ENCODE measurements at regions not wholly inside any gene's neighbourhood (a gene's known extent, or its start where the extent isn't known, plus 50 kb on each side); places are given as distances from the start of the nearest gene placed in this dataset.

DNA sequence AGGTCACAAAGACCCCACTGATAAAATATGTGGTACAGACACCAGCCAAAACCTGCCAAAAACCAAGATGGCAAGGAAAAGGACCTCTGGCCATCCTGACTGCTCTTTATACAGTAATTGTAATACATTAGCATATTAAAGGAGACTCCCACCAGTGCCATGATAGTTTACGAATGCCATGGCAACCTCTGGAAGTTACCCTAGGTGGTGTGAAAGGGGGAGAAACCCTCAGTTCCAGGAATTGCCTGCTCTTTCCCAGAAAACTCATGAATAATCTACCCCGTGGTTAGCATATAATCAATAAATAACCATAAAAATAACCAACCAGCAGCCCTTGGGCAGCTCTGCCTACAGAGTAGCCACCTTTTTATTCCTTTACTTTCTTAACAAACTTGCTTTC lies 129.8 kb upstream of the EPB41L3 start:
- DNase-seq = no peak
- intact Hi-C loops (cut with DNase I) = no loop called here
- ATAC-seq = no peak
- Histone ChIP-seq H3K36me3 (no peaks in the 10 kb centered on the region), H3K4me1 (no peaks in the 10 kb centered on the region), H3K27me3 (no peaks in the 10 kb centered on the region), H3K27ac (no peak overlapping the region), H3K4me3 (no peak overlapping the region), H3K9me3 (no peaks in the 10 kb centered on the region)
- TF ChIP-seq CTCF (IDR thresholded peaks at IDR 0.05) = no peak

- intact Hi-C loops (cut with DNase I) = no loop called here
- Histone ChIP-seq H3K27ac (no peak overlapping the region), H3K36me3 (no peaks in the 10 kb centered on the region), H3K27me3 (no peaks in the 10 kb centered on the region), H3K9me3 (no peaks in the 10 kb centered on the region), H3K4me3 (no peak overlapping the region), H3K4me1 (no peaks in the 10 kb centered on the region)
- DNase-seq (no peak), ATAC-seq (no peak)
- TF ChIP-seq CTCF (IDR thresholded peaks at IDR 0.05) = no peak
Observed at GRCh38 chr18:5669585-5669984, 125.8 kb upstream of the EPB41L3 start.

- no peak for TF ChIP-seq CTCF (IDR thresholded peaks at IDR 0.05)
- Histone ChIP-seq H3K9me3 (no peaks in the 10 kb centered on the region), H3K4me1 (no peaks in the 10 kb centered on the region), H3K27ac (no peak overlapping the region), H3K36me3 (no peaks in the 10 kb centered on the region), H3K4me3 (no peak overlapping the region), H3K27me3 (no peaks in the 10 kb centered on the region)
- intact Hi-C loops (cut with DNase I) = no loop called here
- no peak for DNase-seq
- peak; percentile 11 for ATAC-seq
Observed at GRCh38 chr18:5668087-5668715, 124.4 kb upstream of the EPB41L3 start.

DNA sequence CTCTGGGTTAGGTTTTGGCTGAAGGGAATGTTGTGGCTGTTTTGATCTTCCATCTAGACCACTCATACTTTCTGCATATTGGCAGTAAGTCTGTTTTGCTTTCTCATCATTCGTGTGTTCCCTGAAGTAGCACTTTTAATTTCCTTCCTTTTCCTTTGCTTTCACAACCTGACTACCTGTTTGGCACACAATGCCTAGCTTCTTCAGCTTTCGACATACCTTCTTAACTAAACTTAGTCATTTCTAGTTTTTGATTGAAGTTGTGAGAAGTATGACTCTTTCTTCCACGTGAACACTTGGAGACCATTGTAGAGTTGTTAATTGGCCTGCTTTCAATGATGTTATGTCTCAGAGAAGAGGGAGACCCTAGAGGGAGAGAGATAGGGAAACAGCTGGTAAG lies 123.6 kb upstream of the EPB41L3 start:
- Histone ChIP-seq H3K4me1 (no peaks in the 10 kb centered on the region), H3K27me3 (no peaks in the 10 kb centered on the region), H3K4me3 (no peak overlapping the region), H3K9me3 (no peaks in the 10 kb centered on the region), H3K36me3 (no peaks in the 10 kb centered on the region), H3K27ac (no peak overlapping the region)
- DNase-seq (no peak), ATAC-seq (peak; percentile 48)
- intact Hi-C loops (cut with DNase I) = no loop called here
- no peak for TF ChIP-seq CTCF (IDR thresholded peaks at IDR 0.05)

DNA sequence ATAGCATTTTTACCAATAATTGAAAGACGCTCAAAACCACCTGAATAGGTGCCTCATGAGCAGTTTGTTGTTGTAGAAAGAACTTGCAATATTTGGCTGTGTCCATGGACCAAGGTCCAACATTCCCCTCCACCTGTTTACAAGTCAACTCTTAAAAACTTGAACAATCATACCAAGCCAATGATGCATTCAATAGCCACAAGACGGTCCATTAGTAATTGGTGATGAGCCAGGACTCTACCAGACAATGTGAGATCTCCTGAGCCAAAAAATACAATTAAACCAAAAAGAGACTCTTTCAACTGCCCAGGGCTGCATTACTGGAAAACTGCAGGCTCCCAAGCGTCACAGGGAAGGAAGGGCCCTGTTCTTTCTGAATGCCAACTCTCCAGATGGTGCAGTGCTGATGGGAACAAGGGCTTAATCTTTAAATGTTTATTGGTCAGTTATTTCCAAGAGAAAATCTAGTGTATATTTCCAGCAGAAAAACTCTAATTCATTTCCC lies 118.8 kb upstream of the EPB41L3 start:
- DNase-seq = no peak
- Histone ChIP-seq H3K9me3 (no peaks in the 10 kb centered on the region), H3K36me3 (no peaks in the 10 kb centered on the region), H3K4me1 (no peaks in the 10 kb centered on the region), H3K4me3 (no peak overlapping the region), H3K27ac (no peak overlapping the region), H3K27me3 (no peaks in the 10 kb centered on the region)
- intact Hi-C loops (cut with DNase I) = no loop called here
- TF ChIP-seq CTCF (IDR thresholded peaks at IDR 0.05) = no peak
- ATAC-seq = no peak

DNA sequence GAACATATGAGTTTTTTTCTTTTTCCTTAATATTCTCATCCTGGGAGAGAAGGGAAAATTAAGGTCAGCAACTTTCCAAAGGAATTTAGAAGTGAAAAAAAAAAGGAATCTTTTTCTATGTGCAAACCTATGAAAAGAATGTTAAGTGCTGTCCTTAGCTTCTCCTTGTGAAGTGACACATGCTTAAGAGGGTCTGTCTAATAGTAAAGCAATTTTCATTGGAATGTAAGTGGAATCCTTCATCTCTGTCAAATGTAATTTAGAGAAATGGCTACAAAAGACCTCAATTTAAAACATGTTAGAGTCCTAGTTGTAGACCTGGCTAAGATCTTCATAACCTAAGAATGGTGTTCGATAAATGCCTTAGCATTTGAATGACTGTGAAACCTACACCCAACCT lies 117.4 kb upstream of the EPB41L3 start:
- DNase-seq = no peak
- no peaks in the 10 kb centered on the region for H3K36me3 ChIP-seq
- TF ChIP-seq CTCF (IDR thresholded peaks at IDR 0.05) = no peak
- ATAC-seq = no peak
- no peak overlapping the region for H3K4me3 ChIP-seq
- no peaks in the 10 kb centered on the region for H3K27me3 ChIP-seq
- intact Hi-C loops (cut with DNase I) = no loop called here
- H3K27ac ChIP-seq = no peak overlapping the region
- no peaks in the 10 kb centered on the region for H3K9me3 ChIP-seq
- no peaks in the 10 kb centered on the region for H3K4me1 ChIP-seq
